ENCODE measurements at regions not wholly inside any gene's neighbourhood (a gene's known extent, or its start where the extent isn't known, plus 50 kb on each side); places are given as distances from the start of the nearest gene placed in this dataset.

DNA sequence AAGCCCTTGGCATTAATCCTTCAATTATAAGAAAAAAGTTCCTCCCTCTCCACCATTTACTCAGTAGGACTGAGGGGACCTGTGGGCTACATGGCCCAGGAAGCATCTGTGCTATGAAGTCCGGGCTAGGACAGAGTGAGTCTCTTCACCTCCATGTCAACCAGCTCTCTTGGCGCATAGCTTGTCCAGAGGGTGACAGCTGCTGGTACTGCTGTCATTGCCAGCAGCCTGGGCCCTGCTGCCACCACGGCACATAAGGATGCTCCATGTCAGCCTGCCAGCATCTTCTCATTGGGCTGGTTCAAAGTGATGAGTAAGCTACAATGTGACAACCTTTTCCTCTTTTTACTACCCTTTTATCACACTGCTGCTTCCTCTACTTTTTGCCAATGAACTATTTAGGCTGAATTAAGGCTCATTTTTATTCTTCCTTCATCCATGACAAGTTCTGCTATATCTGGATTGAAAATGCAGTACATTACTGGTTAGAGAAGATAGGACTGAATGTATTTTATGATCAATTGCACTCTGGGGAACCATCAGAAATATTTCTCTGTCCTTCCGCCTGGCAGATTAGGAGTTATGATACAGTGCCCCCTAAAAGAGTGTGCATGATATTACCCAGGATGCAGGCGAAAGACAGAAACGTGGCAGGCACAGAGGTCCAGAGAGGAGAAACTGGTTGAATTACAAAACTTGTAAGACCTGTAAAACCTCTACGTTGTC is 258.9 kb upstream of the TNP1 start:
- DNase-seq (ENCODE audit: low spot score): no peak

DNA sequence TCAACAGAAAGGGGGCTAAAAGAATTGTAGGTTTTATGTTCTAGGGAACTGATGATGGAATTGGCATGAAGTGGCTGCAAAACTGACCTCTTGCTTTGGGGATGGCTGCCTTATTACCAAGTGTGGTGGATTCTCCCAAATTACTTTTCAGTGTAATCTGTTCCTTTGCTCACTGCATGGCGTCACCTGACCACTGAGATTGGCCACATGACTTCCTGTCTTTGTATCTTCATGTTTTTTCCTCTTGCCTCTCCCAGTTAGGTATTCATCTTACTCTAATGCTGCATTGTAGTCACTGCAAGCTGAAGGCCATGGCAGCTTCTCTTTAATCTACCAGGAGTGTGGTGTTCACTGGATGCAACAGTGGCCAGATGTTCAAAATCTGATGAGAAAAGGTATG is 257.7 kb upstream of the TNP1 start:
- no peak for DNase-seq (ENCODE audit: low spot score)

DNA sequence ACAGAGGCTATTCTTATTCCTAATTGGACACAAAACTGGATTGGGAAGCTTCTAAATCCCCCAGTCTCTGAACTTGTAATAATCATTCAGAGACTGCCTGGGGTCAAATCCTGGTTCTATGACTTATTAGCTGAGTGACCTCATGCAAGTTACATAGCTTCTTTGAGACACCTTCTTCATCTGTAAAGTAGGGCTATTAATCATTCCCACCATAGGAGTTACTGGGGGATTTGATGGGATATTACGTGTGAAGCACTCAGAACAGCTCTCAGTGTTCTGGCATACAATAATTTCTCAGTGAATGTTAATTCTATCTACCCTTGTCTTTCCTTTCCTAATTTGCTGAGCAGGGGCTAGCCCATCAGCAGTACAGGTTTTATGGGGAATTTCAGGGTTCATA is 256.7 kb upstream of the TNP1 start:
- DNase-seq (ENCODE audit: low spot score): no peak

DNA sequence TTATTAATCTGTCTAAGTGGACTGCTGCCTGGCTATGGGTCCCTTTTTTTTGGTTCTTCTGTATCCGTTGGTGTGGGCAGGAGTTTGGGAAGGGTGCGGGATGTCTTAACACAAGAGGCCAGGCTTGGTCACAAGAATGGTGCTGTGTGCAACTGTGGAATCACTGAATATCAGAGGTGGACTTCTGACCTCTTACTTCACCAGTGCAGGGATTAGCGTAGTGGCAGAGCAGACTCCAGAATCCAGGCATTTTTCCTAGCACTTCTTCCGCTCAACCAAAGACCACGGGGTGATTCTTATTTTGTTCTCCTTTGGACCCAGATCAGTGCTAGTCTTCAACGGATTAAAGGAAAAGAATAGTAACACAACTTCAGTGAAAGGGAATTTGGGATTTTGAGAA is 254.3 kb upstream of the TNP1 start:
- no peak for DNase-seq (ENCODE audit: low spot score)

DNA sequence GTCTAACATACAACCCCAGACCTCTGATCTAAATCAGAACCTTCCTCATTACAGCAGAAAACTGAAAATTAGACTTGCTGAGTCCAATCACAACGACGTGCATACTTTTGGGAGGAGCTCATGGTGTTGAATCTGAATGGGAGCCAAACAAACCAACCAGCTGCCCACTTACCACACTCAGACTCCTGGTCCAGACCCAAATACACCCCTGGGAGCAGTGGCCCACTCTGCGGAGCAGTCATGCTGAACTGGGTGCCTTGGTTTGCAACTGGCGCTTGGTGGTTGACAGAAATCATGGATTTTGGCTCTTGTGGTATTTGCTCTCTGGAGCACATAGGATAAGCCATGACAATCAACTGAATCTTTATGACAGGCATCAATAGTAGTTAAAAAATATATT is 253.6 kb upstream of the TNP1 start:
- DNase-seq (ENCODE audit: low spot score): no peak

DNA sequence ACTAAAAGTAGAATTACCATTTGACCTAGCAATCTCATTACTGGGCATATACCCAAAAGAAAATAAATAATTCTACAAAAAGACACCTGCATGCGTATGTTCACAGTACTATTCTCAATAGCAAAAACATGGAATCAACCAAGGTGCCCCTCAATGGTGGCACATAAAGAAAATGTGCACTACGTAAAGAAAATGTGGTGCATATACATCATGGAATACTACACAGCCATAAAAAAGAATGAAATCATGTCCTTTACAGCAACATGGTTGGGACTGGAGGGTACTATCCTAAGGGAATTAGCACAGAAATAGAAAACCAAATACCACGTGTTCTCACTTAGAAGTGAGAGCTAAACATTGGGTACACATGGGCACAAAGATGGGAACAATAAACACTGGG is 250.7 kb upstream of the TNP1 start:
- no peak for DNase-seq (ENCODE audit: low spot score)

DNA sequence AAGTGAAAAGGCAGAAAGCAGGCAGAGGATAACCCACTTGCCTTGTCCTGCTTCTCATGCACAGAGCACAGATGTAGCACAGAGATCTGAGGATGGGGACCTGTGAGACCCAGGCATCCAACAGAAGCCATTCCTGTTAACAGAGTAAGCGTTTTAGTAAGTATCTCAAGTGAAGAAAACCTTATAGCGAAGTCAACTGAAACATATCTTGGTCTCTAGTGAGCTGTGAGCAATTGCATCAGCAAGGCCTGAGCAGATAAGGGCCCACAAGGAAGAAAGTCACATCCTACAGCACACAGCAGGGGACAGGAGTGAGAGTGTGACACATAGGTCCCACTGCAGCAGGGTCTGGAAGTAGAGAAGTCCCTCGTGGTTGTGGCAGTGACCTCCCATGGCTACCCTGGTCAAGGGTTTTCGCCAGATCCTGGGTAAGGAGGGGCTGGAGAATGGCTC is 248.7 kb upstream of the TNP1 start:
- no peak for DNase-seq (ENCODE audit: low spot score)

DNA sequence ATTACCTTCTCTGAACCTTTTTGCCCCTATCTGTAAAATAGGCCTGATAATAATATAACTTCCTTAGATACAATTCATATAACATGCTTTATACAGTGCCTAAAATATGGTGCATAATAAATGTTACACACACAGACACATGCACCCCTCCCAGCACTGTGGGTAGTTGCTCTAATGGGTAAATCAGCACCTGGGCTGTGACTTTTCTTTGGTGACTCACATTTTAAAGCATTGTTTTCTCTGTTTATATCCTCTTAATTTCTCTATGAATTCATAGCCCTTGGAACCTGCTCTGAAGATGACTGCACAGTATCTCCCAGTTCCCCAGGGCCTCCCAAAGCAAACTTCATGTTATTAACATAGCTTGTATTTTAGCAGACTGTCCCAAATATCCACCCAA is 248.2 kb upstream of the TNP1 start:
- no peak for DNase-seq (ENCODE audit: low spot score)

DNA sequence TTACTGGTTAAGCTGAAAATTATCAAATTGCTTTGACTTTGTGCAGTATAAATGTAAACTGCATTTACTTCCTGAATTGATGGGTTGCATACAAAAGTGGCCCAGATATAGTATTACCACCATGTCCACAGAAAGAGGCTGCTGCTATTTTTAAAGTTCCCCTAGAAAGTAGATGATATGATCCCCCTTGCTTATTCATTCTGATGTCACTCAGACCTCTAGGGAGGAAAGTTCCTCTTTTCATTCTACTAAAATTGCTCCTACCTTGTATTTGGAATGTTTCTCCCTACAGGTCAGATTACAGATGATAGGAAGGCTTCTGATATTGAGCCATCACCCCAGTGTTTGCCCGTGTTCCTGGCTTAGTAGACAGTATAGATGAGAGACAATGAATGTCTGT is 247.6 kb upstream of the TNP1 start:
- no peak for DNase-seq (ENCODE audit: low spot score)

DNA sequence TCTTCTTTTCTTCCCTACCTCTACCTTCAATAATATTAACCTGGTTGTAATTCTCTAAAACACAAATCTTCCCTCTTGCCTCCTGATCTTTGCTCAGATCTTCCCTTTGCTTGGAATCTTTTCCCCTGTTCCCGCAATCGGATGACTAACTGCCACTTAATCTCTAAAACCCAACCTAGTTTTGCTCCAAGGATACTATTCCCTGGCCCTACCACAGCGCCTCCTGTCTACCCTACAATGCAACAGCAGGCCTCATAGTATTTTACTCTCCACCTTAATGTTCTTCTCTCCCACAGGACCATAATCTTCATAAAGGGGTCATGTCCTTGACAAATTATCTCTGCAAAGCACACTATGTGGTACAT is 246.8 kb upstream of the TNP1 start:
- peak; percentile 48 for DNase-seq (ENCODE audit: low spot score)

DNA sequence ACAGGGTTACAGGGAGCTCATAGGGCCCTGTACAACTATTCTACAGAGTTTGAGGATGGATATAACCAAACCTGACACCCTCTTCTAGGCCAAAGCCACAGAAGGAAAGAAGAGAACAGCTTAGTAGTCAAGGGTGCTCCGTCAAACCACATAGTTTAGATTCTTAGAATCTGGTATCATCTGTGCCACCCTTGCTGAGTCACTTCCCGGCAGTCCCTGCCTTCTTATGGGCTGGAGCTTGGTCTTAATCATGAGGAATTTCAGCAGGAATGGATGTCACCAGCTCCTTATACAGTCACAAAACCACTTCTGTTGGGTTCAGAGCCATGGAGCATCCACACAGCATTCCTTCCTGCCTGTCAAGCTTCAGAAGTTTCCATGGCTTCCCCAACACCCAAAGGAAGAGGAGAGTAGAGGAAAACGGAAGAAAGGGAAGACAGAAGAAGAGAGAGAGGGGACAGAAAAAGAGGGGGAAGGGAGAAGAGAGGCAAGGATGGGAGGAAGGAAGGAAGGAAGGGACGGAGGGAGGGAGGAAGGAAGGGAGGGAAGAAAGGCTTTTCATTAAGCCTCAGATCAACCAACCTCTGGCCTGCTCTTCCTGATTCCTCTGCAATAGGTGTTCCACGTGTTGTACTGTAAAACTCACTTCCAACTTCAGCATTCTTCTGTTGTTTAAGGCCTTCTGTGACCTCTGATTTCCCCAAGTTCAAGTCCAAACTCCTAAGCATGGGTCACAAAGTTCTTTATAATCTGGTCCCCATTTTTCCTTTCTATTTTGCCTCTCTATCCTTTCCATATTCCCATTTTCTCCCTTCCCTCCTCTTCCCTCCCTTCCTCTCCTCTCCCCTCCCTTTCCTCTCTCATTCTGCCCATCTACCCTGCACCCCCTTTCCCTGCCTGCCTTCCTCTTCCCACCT is 246.1 kb upstream of the TNP1 start:
- peak; percentile 91 for DNase-seq (ENCODE audit: low spot score)

DNA sequence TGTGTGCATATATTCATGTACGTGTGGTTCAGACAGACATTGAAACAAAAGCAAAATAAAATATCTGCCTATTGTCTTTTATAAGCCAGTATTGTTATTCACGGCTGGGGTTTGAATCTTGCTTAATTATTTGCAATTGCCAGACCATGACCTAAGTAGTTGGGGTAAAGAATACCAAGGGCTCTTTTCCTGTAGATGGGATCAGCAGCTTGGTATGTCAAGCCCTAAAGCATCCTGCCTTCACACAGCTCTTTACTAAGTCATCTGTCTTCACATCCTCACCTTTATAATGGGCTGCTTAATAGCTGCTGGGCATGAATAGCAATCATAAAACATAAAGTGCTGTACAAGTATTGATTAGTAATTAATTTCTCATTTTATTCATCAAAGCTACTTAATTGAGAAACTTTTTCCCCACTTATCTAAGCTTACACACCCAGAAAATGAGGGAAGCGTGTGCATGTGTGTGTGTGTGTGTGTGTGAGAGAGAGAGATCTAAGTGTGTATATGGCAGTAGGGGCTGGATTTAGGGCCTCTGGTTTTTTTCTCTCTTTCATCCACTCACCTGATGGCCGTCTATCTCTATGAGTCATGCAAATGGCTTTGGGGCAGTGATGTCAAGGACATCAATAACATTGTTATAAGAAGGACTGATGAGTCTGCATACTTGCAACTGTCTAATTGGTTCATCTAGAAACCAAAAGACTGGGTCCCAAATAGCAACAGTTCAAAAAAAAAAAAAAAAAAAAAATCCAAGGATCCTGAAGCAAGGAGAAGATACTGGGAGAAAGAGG is 244.1 kb upstream of the TNP1 start:
- peak; percentile 58 for DNase-seq (ENCODE audit: low spot score)

DNA sequence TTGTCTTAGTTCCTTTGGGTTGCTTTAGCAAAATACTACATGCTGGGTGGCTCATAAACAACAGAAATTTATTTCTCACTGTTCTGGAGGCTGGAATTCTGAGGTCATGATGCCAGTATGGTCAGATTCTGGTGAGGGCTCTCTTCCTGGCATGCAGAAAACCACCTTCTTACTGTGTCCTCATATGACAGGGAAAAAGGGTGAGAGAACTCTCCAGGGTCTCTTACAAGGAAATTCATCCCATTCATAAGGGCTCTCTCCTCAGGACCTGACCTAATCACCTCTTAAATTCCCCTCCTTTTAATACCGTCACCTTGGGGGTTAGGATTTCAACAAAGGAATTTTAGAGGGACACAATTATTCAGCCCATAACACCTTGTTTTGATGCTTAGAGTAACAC is 243.1 kb upstream of the TNP1 start:
- no peak for DNase-seq (ENCODE audit: low spot score)

DNA sequence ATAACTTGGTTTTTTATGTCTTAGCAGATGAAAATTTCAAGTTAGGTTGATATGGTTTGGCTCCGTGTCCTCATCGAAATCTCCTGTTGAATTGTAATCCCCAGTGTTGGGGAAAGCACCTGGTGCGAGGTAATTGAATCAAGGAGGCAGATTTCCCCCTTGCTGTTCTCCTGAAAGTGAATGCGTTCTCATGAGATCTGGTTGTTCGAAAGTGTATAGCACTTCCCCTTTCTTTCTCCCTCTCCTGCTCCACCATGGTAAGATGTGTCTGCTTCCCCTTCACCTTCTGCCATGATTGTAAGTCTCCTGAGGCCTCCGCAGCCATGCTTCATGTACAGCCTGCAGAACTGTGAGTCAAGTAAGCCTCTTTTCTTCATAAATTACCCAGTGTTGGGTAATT is 242.1 kb upstream of the TNP1 start:
- DNase-seq (ENCODE audit: low spot score): no peak

DNA sequence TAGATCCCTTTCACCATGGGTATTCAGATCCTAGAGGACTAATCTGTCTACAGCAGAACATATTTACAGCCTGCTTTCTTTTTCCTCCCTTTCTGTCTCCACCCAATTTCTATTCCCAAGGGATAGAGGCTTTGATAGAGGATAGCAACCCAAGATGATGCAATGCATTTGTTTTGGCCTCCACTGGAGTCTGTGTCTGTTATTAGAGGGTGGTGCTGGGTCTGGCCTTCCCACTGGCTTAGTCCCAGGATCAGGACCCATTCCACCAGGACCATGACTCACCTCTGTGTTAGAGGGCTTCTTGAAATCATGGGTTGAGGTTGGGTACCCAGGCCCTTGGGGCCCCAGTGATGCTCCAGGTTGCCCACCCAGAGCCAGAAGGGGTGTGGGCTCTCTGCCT is 239.7 kb upstream of the TNP1 start:
- peak; percentile 14 for DNase-seq (ENCODE audit: low spot score)

DNA sequence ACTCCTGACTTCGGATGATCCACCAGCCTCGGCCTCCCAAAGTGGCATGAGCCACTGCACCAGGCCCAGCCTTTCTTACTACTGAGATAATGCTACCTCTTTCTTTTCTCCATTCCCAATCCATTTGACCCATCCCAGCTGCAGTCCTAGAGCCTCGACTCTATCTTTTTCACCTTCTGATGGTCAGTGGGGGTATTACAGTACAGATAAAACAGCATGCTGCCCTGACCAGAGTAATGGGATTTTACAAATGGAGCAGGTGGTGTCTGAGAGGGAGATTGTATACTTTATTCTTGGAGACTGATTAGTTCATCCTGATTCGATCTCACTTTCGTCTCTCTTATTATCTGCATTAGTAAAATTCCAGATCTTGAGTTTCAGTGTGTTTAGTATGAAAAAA is 238.6 kb upstream of the TNP1 start:
- DNase-seq (ENCODE audit: low spot score): no peak

DNA sequence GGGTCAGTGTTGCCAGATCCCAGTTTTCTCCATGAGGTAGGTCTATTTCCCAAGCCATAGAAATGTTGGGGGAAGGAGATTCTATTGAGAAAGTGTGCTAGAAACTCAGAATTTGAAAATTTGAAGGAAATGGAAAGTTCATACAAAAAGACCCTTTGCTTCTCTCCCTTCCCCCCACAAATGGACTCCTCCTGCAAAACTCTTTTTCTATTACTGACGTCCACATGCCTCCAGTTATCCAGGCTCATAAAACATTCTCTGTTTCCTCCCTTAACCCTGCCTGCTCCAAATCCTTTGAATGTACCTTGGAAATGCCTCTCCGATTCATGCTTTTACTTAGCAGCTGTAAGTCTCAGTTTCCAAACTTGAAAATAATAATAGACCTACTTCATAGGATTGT is 237.5 kb upstream of the TNP1 start:
- DNase-seq (ENCODE audit: low spot score): no peak

DNA sequence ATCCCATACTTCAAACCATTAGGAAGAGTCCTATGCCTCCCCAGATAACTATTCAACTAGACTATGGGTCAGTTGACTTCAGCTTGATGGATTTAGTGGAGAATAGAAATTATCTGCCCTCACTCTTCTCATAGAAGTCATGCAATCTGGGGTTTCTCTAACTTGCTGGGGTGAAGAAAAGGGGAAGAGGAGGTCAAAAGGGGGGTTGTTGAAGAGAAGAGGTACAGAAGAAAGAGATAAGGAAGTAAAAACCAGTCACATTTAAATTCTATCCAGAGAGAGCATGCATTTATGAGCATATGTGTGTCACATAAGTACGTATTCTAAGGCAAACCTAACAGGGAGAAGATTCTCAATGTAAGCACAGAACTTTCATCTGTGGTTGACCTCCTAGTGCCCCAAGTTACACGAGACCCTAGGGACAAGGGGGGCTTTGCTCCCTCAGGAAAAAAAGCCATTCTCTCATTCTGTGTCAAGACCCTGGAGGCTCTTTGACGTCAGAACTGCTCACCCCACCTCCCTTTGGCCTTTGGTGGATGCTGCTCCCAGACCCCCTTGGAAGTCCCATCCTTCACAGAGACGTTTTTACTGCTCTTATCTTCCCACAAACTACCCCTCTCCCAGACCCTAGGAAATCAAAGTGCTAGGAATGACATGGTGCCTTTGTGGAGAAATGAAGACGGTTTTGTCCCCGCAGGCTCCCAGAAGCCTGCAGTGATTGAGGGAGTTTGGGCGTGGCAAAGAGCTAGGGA is 236.8 kb upstream of the TNP1 start:
- DNase-seq (ENCODE audit: low spot score): no peak

DNA sequence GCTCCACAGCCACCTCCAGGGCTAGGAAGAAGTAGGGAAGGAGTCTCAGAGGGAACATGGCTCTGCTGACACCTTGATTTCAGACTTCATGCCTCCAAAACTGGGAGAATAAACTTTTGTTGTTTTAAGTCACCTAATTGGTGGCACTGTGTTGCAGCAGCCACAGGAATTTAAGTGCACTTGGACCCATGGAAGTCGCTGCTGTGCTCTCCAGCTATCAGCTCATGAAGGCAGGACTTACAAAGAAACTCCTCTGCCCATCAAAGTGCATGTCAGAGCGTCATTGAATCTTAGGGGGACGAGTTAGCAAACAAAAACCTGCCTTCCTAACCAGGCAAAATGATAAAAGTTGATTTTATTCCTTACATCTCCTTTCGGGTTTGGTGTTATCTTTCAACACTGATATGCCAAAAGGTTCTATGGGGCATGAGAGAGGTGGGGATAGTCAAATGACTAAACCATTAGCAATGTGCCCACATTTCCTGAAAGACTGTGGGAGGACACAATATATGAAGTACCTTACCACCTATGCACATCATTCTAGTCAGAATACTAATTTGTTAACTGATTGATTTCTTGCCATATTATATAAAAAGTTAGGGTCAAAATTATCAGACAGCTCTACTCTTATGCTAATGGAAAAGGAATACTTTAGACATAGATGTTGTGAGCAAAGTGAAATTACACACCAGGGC is 235.8 kb upstream of the TNP1 start:
- no peak for DNase-seq (ENCODE audit: low spot score)

DNA sequence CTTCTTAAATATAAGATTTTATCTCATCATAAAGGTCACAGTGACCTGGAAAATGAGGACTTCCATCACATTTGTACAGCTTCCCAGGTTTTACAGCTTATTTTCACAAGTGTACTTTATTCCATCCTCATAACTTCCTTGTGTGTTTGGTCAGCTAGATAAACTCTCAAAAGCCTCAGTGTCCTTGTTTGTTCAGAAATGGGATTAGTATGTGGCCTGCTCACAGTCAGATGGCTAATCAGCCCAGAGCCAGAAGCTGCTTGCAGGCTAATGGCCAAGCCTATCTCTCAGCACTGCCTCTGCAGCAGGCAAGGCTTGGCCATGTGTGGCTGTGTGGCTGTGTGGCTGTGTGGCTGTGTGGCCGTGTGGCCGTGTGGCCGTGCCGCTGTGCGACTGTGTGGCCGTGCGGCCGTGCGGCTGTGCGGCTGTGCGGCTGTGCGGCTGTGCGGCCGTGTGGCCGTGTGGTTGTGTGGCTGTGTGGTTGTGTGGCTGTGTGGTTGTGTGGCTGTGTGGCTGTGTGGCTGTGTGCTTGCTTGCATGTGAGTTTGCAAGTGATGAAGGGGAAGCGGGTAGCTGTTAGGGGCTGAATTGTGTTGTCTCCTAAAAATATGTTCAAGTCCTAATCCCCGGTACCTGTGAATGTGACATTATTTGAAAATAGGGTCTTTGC is 233.0 kb upstream of the TNP1 start:
- no peak for DNase-seq (ENCODE audit: low spot score)

DNA sequence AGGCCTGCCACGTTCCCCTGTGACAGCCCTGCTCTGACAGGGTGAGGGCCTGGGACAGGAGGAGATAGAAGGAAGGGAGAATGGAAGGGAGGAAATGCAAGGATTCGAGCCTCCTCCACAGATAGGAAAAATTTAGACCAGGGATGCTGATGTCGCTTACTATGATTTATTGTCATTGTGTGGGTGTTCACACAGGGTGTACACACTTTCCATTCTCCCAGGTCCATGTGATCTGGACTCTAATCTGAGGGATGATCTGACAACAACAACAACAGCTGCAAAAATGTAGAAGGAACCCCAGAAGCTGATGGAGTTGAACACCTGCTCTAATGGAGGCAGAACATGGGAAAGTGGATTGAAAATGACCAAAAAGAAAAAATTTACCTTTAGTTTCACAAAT is 231.7 kb upstream of the TNP1 start:
- no peak for DNase-seq (ENCODE audit: low spot score)

Measured in AG20443 (cell line).